HFFc6 (cell line): ENCODE measurements at regions not wholly inside any gene's neighbourhood (a gene's known extent, or its start where the extent isn't known, plus 50 kb on each side); places are given as distances from the start of the nearest gene placed in this dataset.
A peak's percentile ranks its signal among the peaks of the same experiment; 100 is the strongest.

Experiments used
- DNase-seq: peaks from one replicate; pipeline ENCODE4 v3.0.0-alpha.2; 2018
- H3K27ac Mint-ChIP-seq: 2 replicates; pipeline ENCODE4 v1.8.0; 2020; ENCODE audit warnings: mild to moderate bottlenecking, mixed read lengths
- H3K27me3 Mint-ChIP-seq: 2 replicates; pipeline ENCODE4 v1.8.0; 2021; ENCODE audit warnings: mild to moderate bottlenecking, moderate library complexity, mixed read lengths; ENCODE audit not compliant: insufficient read depth
- H3K36me3 Mint-ChIP-seq: 2 replicates; pipeline ENCODE4 v1.8.0; 2021; ENCODE audit warnings: low read depth, mixed read lengths
- H3K4me1 Mint-ChIP-seq: 2 replicates; pipeline ENCODE4 v1.8.0; 2020; ENCODE audit warnings: low read depth, mixed read lengths
- H3K4me3 Mint-ChIP-seq: 2 replicates; pipeline ENCODE4 v1.8.0; 2020; ENCODE audit warnings: mild to moderate bottlenecking, moderate library complexity, mixed read lengths
- H3K9me3 Mint-ChIP-seq: 2 replicates; pipeline ENCODE4 v1.8.0; 2020; ENCODE audit warnings: mild to moderate bottlenecking, mixed read lengths
- TF ChIP-seq, protein P1 (sequence below): fragments of 200-600 bp; sonication (generic); IDR thresholded peaks from 2 replicates; pipeline ENCODE4 v1.5.0; 2021; ENCODE audit warnings: antibody characterized with exemption, mild to moderate bottlenecking

DNA sequence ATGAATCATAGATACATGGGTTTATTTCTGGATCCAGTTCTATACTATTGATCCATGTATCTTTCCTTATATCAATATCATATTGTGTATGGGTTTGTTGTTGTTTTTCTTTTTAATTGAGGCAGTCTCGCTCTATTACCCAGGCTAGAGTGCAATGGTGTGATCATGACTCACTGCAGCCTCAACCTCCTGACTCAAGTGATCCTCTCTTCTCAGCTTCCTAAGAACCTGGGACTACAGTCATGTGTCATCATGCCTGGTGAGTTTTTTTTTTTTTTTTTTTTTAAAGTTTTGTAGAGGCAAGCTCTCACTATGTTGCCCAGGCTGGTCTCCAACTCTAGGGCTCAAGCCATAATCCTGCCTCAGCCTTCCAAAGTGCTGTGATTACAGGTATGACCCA lies 1589.4 kb upstream of the TENM4 start:
- DNase-seq = no peak
- Mint-ChIP-seq H3K4me3 (no peak overlapping the region), H3K27ac (no peak overlapping the region), H3K4me1 (no peaks in the 10 kb centered on the region), H3K36me3 (no peaks in the 10 kb centered on the region), H3K27me3 (no peaks in the 10 kb centered on the region), H3K9me3 (peaks cover 31% of the 10 kb centered on the region)
- TF ChIP-seq, protein P1, sequence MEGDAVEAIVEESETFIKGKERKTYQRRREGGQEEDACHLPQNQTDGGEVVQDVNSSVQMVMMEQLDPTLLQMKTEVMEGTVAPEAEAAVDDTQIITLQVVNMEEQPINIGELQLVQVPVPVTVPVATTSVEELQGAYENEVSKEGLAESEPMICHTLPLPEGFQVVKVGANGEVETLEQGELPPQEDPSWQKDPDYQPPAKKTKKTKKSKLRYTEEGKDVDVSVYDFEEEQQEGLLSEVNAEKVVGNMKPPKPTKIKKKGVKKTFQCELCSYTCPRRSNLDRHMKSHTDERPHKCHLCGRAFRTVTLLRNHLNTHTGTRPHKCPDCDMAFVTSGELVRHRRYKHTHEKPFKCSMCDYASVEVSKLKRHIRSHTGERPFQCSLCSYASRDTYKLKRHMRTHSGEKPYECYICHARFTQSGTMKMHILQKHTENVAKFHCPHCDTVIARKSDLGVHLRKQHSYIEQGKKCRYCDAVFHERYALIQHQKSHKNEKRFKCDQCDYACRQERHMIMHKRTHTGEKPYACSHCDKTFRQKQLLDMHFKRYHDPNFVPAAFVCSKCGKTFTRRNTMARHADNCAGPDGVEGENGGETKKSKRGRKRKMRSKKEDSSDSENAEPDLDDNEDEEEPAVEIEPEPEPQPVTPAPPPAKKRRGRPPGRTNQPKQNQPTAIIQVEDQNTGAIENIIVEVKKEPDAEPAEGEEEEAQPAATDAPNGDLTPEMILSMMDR = no peak

DNA sequence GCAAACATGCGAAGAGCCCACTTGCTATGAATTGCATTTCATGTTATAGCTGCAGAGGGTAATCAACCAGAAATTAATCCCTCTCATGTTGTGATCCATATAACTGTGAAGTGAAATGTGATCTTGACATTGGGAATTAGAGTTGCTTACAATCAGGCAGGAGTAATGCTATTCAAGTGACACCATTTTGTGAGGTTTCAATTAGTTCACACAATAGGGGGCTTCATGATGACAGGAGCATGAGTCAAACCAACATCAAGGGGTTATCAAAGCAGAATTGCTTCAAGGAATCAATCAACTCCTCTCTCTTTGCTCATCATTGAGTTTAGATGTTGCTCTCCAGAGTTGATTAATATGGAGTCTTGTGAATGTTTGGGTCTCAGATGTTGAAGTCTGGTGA lies 1585.2 kb upstream of the TENM4 start:
- TF ChIP-seq, protein P1 = no peak
- Mint-ChIP-seq H3K36me3 (no peaks in the 10 kb centered on the region), H3K9me3 (peaks cover 19% of the 10 kb centered on the region), H3K27ac (no peak overlapping the region), H3K4me3 (no peak overlapping the region), H3K4me1 (no peaks in the 10 kb centered on the region), H3K27me3 (no peaks in the 10 kb centered on the region)
- no peak for DNase-seq

DNA sequence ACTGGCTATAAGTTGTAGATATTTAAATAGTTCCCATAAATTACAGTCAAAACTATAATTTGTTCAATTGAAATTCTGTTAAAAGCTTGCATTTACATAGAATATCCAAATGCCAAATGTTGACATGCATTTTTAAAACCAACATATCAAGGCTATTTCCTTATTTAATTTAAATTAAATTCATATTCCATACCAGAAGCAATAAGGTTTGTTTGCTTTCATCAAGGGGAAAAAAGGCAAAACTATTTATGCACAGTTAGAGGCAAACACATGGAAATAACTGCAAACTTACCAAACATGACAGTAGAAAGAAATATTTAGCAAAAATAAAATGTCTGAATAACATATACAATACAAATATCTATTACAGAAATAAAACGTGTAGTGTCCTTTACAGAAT lies 1581.2 kb upstream of the TENM4 start:
- H3K27me3 Mint-ChIP-seq = no peaks in the 10 kb centered on the region
- H3K4me1 Mint-ChIP-seq = no peaks in the 10 kb centered on the region
- H3K36me3 Mint-ChIP-seq = no peaks in the 10 kb centered on the region
- no peak overlapping the region for H3K4me3 Mint-ChIP-seq
- TF ChIP-seq, protein P1 = no peak
- H3K27ac Mint-ChIP-seq = no peak overlapping the region
- DNase-seq = no peak
- H3K9me3 Mint-ChIP-seq = peaks cover 19% of the 10 kb centered on the region

DNA sequence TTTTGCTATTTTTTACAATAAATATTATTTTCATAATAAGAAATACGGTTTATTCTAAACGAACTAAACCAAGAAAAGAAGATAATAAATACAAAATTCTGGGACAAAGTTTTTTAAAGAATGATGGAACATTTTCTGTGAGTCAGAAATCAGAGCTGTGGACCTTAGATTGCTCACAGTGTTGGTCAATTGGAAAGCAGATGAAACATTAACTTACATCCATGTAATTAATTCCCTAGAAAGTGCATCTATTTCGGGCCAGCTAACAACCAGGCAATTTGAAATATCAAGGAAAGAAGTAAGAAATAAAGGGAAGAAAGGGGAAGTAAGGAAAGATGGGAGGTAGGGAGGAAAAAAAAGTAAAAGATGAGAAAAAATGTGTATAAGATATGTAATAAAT lies 1569.8 kb upstream of the TENM4 start:
- peaks cover 4% of the 10 kb centered on the region; the same call in 1 of the 2 replicates for H3K4me1 Mint-ChIP-seq
- peaks cover 12% of the 10 kb centered on the region; the same call in 1 of the 2 replicates for H3K9me3 Mint-ChIP-seq
- no peak for DNase-seq
- H3K4me3 Mint-ChIP-seq = no peak overlapping the region
- no peaks in the 10 kb centered on the region for H3K36me3 Mint-ChIP-seq
- no peak overlapping the region for H3K27ac Mint-ChIP-seq
- TF ChIP-seq, protein P1 = no peak
- no peaks in the 10 kb centered on the region; the same call in 1 of the 2 replicates for H3K27me3 Mint-ChIP-seq

DNA sequence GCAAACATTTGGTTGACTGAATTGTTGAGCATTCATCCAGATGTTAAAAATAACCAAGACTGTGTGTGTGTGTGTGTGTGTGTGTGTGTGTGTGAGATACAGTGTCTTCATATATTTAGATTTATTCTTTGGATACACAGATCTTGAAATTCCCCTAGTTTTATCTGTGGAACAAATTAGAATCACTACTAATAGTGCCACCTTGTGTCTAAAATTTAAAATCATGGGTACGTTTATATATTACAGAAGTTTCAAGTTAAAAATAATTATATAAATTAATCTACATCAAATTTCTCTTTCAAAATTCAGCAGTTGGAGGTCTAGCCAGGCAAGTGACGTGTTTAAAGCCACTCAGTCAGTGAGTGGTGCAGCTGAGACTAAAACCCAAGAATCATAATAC lies 1566.2 kb upstream of the TENM4 start:
- Mint-ChIP-seq H3K27me3 (no peaks in the 10 kb centered on the region; the same call in 1 of the 2 replicates), H3K4me1 (peaks cover 6% of the 10 kb centered on the region; the same call in 1 of the 2 replicates), H3K9me3 (peaks cover 6% of the 10 kb centered on the region; the same call in 1 of the 2 replicates), H3K27ac (no peak overlapping the region), H3K36me3 (no peaks in the 10 kb centered on the region), H3K4me3 (no peak overlapping the region)
- DNase-seq = no peak
- TF ChIP-seq, protein P1 = peak; percentile 28; the same call in 1 of the 2 replicates

DNA sequence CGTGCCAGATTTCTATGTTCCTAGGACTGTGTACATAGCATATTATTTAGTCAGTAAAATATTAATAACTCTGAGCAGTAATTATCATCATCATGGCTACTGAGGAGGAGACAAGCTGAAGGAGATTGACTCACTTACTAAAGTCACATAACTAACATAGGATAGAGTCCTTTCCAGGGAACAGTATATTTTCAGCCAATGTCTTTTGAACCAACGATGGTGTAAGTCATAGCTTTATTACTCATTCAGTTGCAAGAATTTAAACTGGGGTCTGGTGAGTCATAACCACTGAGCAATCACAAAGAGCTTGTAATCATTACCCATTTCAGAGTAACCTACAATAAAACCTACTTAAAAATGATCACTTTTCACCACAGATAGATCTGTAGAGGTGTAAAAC lies 1564.8 kb upstream of the TENM4 start:
- H3K27ac Mint-ChIP-seq = no peak overlapping the region
- DNase-seq = peak; percentile 22
- no peaks in the 10 kb centered on the region; the same call in 1 of the 2 replicates for H3K27me3 Mint-ChIP-seq
- no peak overlapping the region for H3K4me3 Mint-ChIP-seq
- H3K9me3 Mint-ChIP-seq = peaks cover 9% of the 10 kb centered on the region
- H3K36me3 Mint-ChIP-seq = no peaks in the 10 kb centered on the region
- TF ChIP-seq, protein P1 = no peak
- peaks cover 6% of the 10 kb centered on the region; the same call in 1 of the 2 replicates for H3K4me1 Mint-ChIP-seq
